IPS-20b (cell line): ENCODE measurements at regions not wholly inside any gene's neighbourhood (a gene's known extent, or its start where the extent isn't known, plus 50 kb on each side); places are given as distances from the start of the nearest gene placed in this dataset.

ENCODE experiments used
- H3K27ac ChIP-seq: one replicate; pipeline ENCODE4 v1.5.1; 2013; ENCODE audit warnings: low read length
- H3K27me3 ChIP-seq: 2 replicates; pipeline ENCODE4 v1.6.1; 2013; ENCODE audit warnings: mild to moderate bottlenecking, low read length, inconsistent platforms; ENCODE audit not compliant: insufficient read depth
- H3K36me3 ChIP-seq: 2 replicates; pipeline ENCODE4 v1.6.1; 2013; ENCODE audit warnings: low read depth, mild to moderate bottlenecking, inconsistent platforms, low read length, moderate library complexity; ENCODE audit not compliant: insufficient read depth
- H3K4me1 ChIP-seq: 2 replicates; pipeline ENCODE4 v1.6.1; 2013; ENCODE audit warnings: mild to moderate bottlenecking, control low read depth, inconsistent platforms, low read length, moderate library complexity; ENCODE audit not compliant: insufficient read depth
- H3K4me3 ChIP-seq: 2 replicates; pipeline ENCODE4 v1.5.1; 2013; ENCODE audit warnings: mild to moderate bottlenecking, low read length, inconsistent platforms
- H3K9ac ChIP-seq: 2 replicates; pipeline ENCODE4 v1.6.1; 2013; ENCODE audit warnings: low read depth, mild to moderate bottlenecking, inconsistent platforms, low read length, moderate library complexity
- H3K9me3 ChIP-seq: 2 replicates; pipeline ENCODE4 v1.6.1; 2013; ENCODE audit warnings: mild to moderate bottlenecking, low read depth, low read length, inconsistent platforms; ENCODE audit not compliant: insufficient read depth

DNA sequence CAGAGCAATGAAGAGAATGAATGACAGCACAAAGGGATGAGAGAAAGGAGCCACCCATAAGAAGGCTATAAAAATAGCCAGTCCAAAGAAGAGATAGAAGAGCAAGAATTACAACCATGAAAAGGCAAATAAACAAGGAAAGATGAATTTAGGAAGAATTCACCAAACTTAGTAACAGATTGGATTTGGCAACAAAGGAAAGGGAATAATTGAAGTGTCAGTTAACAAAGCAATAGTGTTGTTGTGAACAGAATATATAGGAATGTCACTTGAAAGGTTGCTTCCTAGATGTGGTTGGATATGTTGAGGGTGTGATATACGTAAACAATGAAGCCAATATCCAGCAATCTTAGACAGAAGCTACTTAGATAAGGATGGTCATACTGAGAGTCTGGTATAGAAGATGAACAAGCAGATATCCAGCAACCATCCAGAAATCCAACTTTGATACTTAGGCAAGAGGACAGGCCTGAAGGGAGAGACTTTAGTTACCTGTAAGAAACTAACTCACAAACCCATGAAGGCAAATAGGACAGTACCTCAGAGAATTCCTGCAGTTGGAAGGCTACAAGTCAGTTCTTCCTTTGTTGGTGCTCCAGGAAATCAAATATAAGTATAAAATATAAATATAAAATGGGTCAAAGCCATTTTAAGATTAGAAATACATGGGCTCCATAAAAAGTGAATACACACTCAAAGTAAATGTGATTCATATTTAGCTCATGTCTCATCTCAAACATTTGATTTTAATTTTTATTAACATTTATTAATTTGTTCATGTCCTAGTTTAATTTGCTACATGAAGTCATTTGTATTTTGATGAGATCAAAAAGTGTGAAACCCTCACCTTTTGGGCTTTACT is 106.5 kb downstream of the HFE start:
- Histone ChIP-seq H3K4me3 (no peak overlapping the region), H3K9ac (peak overlapping the region; percentile 100; the same call in 1 of the 2 replicates), H3K9me3 (no peaks in the 10 kb centered on the region), H3K4me1 (no peaks in the 10 kb centered on the region), H3K36me3 (peaks cover 4% of the 10 kb centered on the region; the same call in 1 of the 2 replicates), H3K27me3 (no peaks in the 10 kb centered on the region), H3K27ac (no peak overlapping the region)

DNA sequence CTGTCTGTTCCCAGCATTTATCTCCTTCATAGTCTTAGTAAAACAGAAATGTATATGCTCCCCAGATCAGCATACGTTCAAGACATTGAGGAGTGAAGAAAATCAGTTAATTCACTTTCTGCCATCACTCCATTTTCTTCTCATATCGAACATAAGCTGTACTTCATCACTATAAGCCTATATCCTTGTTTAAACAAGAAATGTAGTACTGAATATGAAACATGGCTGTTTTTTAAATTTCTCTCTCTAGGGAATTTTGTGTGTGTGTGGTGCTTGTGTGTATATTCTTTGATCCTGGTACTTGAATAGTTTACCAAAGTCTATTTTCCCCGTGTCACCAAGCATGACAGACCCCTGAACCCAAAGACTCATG is 107.1 kb downstream of the HFE start:
- Histone ChIP-seq H3K4me1 (no peaks in the 10 kb centered on the region), H3K9ac (peak overlapping the region; percentile 100; the same call in 1 of the 2 replicates), H3K4me3 (no peak overlapping the region), H3K9me3 (no peaks in the 10 kb centered on the region), H3K27ac (no peak overlapping the region), H3K27me3 (no peaks in the 10 kb centered on the region), H3K36me3 (peaks cover 4% of the 10 kb centered on the region; the same call in 1 of the 2 replicates)

DNA sequence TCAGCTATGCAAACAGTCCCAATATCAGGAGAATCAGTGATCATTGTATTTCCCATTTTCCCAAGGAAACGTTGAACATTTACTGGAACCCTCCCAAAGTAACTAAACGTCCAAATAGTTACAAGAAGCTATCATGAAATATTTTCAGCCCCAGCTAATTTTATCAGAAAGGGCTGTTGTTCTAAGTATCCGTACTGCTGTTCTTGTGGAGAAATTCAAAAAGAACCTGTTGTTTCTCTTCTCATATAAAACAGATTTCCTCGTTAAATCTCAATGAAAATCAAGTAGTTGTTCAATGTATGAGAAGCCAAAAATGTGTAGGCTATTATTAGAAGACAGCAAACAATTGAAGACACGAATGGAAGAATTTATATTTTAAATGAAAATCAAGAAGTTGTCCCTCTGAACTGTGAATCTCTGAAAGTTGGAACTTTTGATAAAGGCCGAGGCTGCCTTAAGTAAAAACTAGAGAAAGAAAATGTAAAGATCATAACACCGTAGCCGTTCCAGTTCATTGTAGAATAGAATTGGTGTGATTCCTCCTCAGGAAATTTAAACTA is 107.7 kb downstream of the HFE start:
- no peaks in the 10 kb centered on the region for H3K4me1 ChIP-seq
- H3K9me3 ChIP-seq = no peaks in the 10 kb centered on the region
- H3K4me3 ChIP-seq = peak overlapping the region; percentile 95
- H3K27me3 ChIP-seq = no peaks in the 10 kb centered on the region
- H3K36me3 ChIP-seq = peaks cover 4% of the 10 kb centered on the region; the same call in 1 of the 2 replicates
- H3K27ac ChIP-seq = no peak overlapping the region
- H3K9ac ChIP-seq = peak overlapping the region; percentile 100

DNA sequence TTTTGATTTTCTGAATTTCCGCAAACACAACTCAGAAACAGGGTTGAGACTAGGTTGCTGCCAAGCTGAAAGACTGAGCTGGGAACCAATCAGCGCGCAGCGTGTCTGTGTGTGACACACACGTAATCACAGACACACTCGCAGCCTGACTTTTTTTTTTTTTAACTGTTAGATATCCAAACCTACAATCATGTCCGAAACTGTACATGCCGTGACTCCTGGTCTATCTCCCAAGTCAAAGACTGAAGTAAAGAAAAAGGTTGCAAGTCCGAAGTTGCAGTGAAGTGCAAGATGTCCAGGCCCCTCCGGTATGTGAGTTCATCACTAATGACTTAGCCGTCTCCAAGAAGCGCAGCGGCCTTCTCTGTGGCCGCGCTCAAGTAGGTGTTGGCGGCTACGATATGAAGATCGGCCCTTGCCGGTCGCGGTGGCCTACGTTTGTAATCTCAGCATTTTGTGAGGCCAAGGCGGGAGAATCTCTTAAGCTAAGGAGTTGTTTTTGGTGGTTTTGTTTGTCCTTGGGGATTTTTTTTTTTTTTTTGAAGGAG is 108.2 kb downstream of the HFE start:
- Histone ChIP-seq H3K27ac (no peak overlapping the region), H3K27me3 (no peaks in the 10 kb centered on the region), H3K9ac (peak overlapping the region; percentile 100), H3K4me1 (no peaks in the 10 kb centered on the region), H3K36me3 (peaks cover 4% of the 10 kb centered on the region; the same call in 1 of the 2 replicates), H3K4me3 (peak overlapping the region; percentile 95), H3K9me3 (no peaks in the 10 kb centered on the region)

DNA sequence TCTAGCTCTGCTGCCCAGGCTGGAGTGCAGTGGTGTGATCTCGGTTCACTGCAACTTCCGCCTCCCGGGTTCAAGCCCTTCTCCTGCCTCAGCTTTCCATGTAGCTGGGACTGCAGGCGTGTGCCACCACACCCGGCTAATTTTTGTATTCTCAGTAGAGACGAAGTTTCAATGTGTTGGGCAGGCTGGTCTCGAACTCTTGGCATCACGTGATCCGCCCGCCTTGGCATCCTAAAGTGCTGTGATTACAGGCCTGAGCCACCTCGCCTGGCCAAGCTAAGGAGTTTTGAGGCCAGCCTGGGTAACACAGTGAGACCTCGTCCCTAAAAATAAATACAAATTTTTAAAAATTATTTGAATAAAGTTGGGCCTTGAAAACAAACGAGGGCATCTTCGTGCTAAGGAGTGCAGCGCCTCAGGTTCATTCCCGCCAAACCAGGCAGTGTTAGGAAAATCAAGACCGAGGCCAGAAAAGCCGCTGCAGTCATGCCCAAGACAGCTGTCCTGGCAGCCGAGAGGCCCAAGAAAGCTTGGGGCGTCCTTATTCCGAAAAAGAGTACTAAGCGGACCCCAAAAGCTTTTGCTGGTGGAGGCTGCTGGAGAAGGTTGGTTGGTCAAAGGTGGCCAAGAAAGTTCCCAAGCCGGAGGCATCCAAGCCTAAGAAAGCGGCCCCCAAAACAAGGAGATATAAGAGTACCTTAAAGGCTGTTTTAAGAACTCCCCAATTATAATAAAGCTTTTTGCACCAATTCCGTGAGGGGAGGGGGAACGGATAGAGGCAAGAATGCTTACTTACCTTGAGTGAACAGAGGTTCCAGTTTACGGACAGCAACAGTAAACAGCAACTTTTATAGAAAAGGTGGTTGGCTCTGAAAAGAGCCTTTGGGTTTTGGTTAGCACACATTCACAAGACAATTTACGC is 109.0 kb downstream of the HFE start:
- Histone ChIP-seq H3K36me3 (peaks cover 4% of the 10 kb centered on the region; the same call in 1 of the 2 replicates), H3K9ac (peak overlapping the region; percentile 100), H3K9me3 (no peaks in the 10 kb centered on the region), H3K4me1 (peaks cover 1% of the 10 kb centered on the region; the same call in 1 of the 2 replicates), H3K27me3 (no peaks in the 10 kb centered on the region), H3K4me3 (peak overlapping the region; percentile 95), H3K27ac (peak overlapping the region; percentile 62)

DNA sequence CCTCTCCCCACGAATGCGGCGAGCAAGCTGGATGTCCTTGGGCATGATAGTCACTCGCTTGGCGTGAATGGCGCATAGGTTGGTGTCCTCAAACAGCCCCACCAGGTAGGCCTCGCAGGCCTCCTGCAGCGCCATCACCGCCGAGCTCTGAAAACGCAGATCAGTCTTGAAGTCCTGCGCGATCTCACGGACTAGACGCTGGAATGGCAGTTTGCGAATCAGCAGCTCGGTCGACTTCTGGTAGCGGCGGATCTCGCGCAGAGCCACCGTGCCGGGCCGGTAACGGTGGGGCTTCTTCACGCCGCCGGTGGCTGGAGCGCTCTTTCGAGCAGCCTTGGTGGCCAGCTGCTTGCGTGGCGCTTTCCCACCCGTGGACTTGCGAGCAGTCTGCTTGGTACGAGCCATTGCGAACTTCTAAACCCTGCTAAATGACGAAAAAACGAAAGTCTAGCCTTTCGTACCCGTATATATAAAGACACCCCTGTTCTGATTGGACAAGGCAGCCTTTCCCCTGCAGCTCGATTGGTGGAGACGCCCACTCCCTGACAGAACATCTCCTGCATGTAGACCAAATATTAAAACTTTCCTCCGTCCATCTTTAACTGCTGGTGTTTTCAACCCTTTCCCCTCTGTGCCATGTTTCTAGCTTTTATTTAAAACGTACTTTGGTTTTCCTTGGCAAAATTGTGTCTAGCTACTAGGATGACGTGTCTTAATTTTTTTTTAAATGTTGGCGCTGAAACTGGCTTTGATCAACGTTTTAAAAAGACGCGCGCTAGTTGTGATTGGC is 109.8 kb downstream of the HFE start:
- peak overlapping the region; percentile 100 for H3K9ac ChIP-seq
- H3K4me3 ChIP-seq = peak overlapping the region; percentile 95
- no peaks in the 10 kb centered on the region for H3K27me3 ChIP-seq
- peak overlapping the region; percentile 62 for H3K27ac ChIP-seq
- peaks cover 7% of the 10 kb centered on the region; the same call in 1 of the 2 replicates for H3K4me1 ChIP-seq
- H3K9me3 ChIP-seq = no peaks in the 10 kb centered on the region
- peaks cover 4% of the 10 kb centered on the region; the same call in 1 of the 2 replicates for H3K36me3 ChIP-seq

DNA sequence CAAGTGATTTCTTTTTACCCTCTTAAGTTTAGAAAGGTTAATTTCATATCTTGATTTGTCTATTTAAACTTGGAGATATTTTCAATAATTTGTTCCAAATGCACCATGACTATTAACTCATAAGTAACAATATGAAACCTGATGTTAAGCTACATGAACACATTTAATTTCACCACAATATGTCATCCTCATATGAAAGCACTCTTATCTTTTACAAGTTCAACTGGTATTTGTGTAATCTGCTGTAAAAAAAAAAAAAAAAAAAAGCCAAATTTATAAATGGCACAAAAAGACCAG is 110.4 kb downstream of the HFE start:
- H3K27ac ChIP-seq = peak overlapping the region; percentile 62
- peak overlapping the region; percentile 100 for H3K9ac ChIP-seq
- peak overlapping the region; percentile 95 for H3K4me3 ChIP-seq
- peaks cover 4% of the 10 kb centered on the region; the same call in 1 of the 2 replicates for H3K36me3 ChIP-seq
- H3K9me3 ChIP-seq = no peaks in the 10 kb centered on the region
- peaks cover 7% of the 10 kb centered on the region; the same call in 1 of the 2 replicates for H3K4me1 ChIP-seq
- no peaks in the 10 kb centered on the region for H3K27me3 ChIP-seq

DNA sequence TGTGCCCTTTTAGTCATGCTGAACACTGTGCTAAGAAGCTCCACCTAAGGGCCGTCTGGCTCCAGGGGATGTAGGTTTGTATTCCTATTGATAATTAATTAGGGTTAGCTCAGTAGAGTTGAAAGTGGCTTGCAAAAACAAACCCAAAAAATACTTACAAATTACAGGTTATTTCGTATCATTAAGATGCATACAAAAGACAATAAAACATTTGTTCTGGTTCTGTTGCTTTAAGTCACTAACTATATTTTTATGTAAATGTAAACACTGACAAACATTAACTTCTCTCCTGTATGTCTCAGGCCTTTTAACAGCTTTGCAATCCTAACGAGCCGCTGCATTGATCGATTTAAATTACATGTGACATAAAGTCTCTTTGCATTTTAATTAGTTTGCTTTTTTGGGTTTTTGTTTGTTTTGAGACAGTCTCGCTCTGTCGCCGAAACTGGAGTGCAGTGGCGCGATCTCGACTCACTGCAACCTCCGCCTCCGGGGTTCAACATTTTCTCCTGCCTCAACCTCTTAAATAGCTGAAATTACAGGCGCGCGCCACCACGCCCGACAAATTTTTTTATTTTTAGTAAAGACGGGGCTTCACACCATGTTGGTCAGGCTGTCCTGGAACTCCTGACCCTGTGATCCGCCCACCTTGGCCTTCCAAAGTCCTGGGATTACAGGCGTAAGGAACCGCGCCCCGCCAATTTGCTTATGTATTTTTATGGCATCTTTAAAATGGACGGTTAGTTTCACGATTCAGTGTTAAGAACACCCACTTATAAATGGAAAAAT is 110.9 kb downstream of the HFE start:
- peak overlapping the region; percentile 100 for H3K9ac ChIP-seq
- peak overlapping the region; percentile 97 for H3K27ac ChIP-seq
- peaks cover 4% of the 10 kb centered on the region; the same call in 1 of the 2 replicates for H3K36me3 ChIP-seq
- H3K4me3 ChIP-seq = peak overlapping the region; percentile 95
- H3K4me1 ChIP-seq = peaks cover 11% of the 10 kb centered on the region; the same call in 1 of the 2 replicates
- no peaks in the 10 kb centered on the region for H3K27me3 ChIP-seq
- H3K9me3 ChIP-seq = no peaks in the 10 kb centered on the region

DNA sequence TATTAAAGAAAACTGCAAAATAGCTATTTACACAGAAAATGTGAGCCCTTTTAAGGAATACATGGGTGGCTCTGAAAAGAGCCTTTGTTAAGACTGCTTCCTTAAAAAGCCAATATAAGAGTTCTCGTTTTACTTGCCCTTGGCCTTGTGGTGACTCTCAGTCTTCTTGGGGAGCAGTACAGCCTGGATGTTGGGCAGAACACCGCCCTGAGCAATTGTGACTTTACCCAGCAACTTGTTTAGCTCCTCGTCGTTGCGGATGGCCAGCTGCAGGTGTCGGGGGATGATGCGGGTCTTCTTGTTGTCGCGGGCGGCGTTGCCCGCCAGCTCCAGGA is 111.5 kb downstream of the HFE start:
- Histone ChIP-seq H3K9ac (peak overlapping the region; percentile 100), H3K27me3 (no peaks in the 10 kb centered on the region), H3K4me3 (peak overlapping the region; percentile 95), H3K27ac (peak overlapping the region; percentile 97), H3K36me3 (peaks cover 4% of the 10 kb centered on the region; the same call in 1 of the 2 replicates), H3K9me3 (no peaks in the 10 kb centered on the region), H3K4me1 (peaks cover 16% of the 10 kb centered on the region; the same call in 1 of the 2 replicates)

DNA sequence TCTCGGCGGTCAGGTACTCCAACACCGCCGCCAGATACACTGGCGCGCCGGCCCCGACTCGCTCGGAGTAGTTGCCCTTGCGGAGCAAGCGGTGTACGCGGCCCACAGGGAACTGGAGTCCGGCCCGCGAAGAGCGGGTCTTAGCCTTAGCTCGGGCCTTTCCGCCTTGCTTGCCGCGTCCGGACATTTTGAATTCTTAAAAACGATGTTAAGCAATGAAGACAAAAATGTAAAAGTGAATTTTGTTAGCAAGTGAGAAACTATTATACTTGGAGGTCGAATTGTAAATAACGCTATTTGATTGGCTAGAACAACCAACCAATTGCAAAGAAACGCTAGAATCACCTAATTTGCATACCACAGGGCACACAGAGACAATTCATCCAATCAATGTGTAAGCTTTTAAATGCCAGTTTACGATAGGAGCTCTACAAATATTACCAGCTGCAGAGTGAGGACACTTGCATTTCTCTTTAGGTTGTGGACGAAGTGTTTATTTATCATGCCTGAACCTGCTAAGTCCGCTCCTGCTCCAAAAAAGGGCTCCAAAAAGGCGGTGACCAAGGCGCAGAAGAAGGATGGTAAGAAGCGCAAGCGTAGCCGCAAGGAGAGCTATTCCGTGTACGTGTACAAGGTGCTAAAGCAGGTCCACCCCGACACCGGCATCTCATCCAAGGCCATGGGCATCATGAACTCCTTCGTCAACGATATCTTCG is 112.0 kb downstream of the HFE start:
- peak overlapping the region; percentile 95 for H3K4me3 ChIP-seq
- H3K4me1 ChIP-seq = peaks cover 16% of the 10 kb centered on the region; the same call in 1 of the 2 replicates
- no peaks in the 10 kb centered on the region for H3K27me3 ChIP-seq
- H3K9ac ChIP-seq = peak overlapping the region; percentile 100
- H3K36me3 ChIP-seq = peaks cover 4% of the 10 kb centered on the region; the same call in 1 of the 2 replicates
- no peaks in the 10 kb centered on the region for H3K9me3 ChIP-seq
- peak overlapping the region; percentile 97 for H3K27ac ChIP-seq
